Cerebellar nuclear complex (tissue), 1 donor: ENCODE measurements at regions not wholly inside any gene's neighbourhood (a gene's known extent, or its start where the extent isn't known, plus 50 kb on each side); places are given as distances from the start of the nearest gene placed in this dataset.
"Not testable (repeated sequence)": the region's sequence is repeated elsewhere in the genome, so short reads cannot be mapped to it uniquely, and the experiment has no call there.

Experiments used
- DNase-seq, 2 experiments: peaks; one replicate each; lab custom pipeline; 2025; lab: John Stamatoyannopoulos, UW

GRCh38 chr4:181119186-181119585 lies 1124.0 kb upstream of the TENM3 start:
- no peak for DNase-seq

DNA sequence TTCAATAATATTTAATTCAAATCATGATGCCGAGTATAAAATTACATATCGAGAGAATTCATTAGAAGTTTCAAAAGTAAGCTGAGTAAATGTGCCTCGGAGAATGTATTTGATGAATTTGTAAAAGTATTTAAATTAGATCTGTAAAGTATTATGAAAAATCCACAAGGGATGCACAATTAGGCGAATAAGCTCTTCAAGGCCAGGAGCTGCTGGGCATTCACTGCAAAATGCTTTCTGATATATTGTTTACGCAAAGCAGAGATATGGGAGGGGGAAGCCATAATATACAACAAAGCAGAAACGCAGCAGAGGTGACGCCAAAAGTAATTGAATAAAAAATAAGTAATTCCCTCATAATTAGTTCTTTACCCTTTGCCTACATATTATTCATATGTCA lies 1121.5 kb upstream of the TENM3 start:
- no peak for DNase-seq

DNA sequence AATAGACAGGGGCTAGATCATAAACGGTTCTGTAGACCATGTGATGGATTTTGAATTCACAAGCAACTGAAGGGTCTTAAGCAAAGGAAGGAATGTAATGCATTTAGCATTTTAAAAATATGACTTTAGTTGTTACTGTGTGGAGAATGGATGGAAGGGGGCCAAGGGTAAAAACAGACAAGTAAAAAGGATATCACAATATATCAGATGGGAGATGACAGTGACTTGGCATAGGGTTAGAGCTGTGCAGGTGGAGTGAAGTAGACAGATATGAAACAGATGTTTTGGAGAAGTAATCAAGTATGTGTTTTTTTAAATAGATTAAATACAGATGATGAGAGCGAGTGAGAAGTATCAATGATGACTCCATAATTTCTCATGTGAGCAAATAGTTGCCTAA lies 1116.0 kb upstream of the TENM3 start:
- DNase-seq = no peak

DNA sequence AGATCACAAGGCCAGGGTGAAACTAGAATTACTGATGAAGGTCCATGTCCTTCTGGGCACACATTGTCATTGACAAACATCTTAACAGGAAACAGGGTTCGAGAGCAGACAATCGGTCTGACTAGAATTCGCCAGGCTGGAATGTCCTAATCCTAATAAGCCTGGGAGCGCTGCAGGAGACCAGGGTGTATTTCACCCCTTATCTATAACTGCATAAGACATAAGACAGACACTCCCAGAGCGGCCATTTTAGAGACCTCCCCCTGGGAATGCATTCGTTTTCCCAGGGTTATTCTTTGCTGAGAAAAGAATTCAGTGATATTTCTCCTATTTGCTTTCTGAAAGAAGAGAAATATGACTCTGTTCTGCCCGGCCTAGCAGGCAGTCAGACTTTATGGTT lies 1112.9 kb upstream of the TENM3 start:
- DNase-seq = not testable (repeated sequence)

GRCh38 chr4:181137351-181137750 lies 1105.9 kb upstream of the TENM3 start:
- no peak for DNase-seq

GRCh38 chr4:181138116-181138515 lies 1105.1 kb upstream of the TENM3 start:
- DNase-seq = no peak

DNA sequence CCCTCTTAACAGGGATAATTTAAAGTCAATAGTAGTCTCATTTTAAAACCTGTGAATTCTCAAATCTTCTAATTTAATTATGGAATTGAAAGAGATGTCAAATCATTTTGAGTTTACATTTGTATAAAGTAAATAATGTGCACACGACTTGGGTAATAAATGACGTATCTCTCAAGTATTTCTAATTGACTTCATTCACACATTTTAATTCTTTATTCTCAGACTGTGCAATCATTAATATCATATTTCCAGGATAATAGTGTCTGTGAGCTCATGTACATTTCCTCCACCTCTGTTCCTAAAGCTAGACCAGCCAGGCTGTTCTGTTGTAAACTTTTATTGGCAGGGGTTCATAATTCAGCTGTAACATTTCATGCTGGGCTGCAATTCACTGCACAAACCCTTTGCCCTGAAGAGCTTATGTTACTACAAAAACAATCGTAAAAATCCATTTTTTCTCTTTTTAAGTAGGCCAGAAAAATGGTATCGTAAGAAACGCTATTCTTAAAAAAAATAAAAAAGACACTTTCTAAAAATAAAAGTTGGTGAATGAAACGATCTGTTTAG lies 1103.1 kb upstream of the TENM3 start:
- DNase-seq = no peak

DNA sequence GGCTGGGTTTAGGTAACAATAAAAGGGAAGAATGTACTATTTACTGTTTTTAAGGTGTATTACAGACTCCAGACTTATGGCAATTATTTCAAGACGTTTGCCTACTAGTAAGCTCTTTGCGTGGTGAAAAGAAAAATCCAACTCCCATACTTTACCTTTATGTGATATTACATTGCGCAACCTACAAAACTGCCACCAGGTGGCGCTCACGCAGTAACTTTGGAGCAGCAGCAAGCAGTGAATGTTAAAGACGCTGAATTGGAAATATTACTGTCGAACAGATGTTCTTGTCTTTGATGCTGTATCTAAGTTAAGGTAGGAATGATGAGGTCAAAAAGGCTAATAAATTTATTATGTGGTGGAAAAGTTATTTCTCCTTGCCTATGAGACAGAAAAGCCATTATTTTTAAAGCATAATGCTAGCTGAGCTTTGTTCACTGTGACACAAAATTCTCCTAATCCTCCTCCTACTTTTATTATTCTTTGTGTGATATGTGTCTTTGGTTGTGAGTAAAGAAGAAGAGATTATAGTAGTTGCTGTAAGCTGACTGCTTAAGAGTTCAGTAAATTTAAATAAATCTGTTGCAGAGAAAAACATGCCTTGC lies 1099.8 kb upstream of the TENM3 start:
- DNase-seq = peak in 1 of 2 experiments; percentile 19

DNA sequence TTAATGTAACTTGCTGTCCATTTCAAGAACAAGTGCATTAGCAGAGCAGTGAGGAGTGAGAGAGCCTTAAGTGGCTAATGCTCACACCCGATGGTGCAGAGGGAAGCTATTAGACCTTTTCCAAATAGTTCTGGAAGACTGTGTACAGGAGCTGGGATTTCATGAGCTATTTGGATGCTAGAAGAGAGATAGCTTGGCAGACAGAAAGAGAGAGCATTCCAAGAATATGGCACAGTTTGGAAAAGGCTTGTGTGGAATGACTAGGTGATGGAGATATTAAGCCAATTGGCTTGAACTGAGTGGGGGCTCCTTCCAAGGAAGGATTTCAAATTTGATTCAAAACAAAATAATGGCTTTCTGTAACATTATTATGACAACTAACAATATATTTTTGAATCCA lies 1097.2 kb upstream of the TENM3 start:
- DNase-seq = peak; percentile 3 to 29

DNA sequence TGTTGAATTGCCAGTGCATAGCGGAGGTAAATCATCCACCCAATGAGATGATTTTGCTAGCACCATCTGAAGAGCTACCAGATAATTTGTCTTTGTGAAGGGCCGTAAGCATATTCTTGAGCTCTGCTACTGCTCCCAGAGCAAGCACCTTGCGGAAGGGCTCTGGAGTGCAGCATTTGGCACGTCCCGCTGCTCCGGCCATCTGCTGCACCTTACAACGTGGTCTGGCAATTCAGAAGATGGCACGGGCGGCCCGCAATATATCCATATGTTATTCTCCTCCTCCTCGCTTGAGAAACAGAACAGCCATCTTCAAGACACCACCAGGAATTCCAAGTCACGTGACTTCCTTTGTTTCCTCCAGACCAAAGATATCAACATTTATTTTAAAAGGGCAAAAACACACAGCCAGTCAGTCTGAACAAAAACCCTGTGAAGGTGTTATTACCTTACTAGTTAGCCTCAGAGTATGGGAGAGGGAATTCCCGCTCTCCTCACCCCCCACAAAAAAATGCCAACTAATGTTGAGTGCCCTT lies 1095.7 kb upstream of the TENM3 start:
- DNase-seq = peak in 1 of 2 experiments; percentile 37

DNA sequence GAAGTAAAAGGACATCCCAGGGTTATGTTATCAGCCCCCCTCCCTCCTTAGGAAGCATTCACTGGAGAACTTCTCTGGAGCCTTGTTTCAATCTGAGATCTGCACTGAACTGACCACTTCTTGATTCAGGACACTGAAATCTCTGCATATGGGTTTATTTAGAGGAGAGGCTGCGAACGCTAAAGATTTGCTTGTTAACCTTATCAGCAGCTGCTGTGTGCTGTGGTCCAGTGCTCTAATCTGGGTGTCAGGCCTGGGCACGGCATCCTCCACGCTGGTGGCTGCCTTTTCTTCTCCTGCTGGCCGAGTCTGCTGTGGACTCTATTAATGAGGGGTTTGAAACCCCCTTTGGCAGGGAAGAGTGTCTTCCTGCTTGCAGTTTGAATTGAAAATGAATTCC lies 1094.7 kb upstream of the TENM3 start:
- DNase-seq = no peak

DNA sequence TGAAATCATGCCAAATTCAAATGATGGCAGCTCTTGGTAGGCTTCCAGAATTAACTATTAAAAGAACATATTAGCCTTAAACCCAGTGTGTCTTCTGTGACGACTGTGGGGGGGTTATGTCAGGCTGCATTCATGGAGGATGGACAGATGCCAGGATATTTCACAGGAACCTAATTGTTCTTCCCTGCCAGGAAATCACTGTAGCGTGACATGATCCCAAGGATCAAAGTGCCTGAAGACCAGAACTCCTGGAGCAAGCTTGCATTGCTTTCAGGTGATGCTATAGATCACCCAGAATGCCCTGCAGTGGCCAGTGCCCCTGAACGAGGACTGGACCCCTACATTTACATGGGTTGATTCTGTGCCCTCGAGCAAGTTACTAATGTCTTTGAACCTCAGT lies 1093.0 kb upstream of the TENM3 start:
- no peak for DNase-seq

- DNase-seq = no peak
Measured at GRCh38 chr4:181151856-181152255, 1091.3 kb upstream of the TENM3 start.

DNA sequence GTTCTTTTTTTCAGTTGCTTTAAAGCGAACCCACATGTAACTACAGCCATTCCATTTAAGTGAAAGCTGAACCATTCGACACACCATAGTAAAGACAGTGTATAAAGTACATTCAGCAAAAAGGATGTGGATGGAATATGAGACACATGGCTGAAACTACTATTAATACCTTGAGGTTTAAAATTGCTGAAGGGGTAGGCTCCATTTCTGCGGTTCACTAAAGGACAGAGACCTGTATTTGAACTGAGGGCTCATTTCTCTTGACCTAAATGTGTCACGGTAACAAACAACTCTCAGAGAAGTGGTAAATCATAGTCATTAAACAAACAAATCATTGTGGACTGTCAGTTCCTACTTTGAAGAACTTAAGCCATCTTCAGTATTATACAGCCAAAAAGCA lies 1085.6 kb upstream of the TENM3 start:
- DNase-seq = no peak

GRCh38 chr4:181158971-181159370 lies 1084.2 kb upstream of the TENM3 start:
- no peak for DNase-seq

DNA sequence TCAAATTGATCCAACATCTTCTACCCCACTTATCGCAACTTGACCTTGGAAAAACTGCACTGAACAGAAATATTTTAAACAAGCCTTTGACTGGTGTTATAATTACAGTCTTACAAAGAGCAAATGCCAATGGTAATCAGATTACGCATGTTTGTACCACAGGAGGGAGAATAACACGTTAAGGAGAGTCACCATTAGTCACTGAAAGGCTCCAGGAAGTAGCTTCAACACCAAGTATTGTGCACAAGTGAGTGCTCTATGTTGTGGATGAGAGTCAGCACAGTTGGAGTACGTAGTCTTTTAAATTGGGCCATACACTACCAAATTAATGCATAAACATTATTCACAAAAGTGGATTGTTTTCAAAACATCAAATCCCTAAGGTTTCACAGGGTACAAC lies 1081.5 kb upstream of the TENM3 start:
- DNase-seq = no peak

GRCh38 chr4:181162266-181162665 lies 1080.9 kb upstream of the TENM3 start:
- no peak for DNase-seq

GRCh38 chr4:181162676-181163075 lies 1080.5 kb upstream of the TENM3 start:
- DNase-seq = no peak

GRCh38 chr4:181166742-181167399 lies 1076.3 kb upstream of the TENM3 start:
- no peak for DNase-seq

DNA sequence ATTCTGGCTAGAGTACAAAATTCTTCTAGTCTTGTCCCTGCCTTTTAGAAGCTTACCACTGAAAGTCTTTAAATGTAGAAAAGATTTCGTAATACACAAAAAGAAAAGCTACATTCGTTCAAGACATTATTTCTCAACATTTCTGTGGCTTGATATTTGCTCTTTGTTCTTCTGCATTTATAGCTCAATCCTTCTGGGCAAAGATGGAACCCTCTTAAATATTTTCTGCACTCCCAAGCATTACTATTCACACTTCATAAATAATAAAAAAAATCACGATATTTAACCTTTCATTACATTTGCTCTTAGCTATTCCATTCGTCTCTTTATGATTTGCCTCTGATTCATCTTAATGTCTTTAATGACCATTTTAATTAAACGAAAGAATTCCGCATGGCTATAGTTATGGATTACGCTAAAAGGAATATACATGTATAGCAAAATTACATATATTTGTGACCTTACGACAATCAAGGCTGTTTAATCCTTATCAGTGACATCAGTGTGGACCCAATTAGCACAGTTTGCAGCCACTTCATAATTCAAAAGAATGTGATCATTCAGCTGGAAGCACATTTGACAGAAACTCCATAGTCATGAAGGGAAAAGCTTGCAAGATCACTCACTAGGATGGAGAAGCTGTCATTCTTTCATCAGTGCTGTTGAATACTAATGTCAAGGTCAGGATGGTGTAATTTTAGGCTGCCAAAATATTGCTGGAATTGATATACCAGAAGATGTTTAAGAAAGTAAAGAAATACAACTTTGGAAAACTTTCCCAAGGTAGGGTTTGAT lies 1075.0 kb upstream of the TENM3 start:
- no peak for DNase-seq

DNA sequence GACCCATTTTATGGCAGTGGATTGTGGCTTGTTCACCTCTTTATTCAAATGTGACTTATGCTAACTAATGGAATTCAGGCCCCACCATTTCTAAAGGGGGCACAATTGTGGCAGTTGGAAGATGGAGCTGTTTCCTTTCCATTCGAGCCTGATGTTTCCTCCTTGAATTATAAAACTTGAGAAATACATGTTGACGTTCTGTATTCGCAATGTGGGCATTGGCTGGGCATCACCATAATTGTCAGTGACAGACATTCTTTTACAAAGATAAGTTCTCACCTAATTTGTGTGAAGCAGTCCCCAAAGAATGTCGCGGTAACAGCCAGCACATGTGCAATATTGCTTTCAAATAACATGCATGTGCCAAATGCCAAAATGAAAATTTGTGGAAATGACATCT lies 1070.2 kb upstream of the TENM3 start:
- no peak for DNase-seq

DNA sequence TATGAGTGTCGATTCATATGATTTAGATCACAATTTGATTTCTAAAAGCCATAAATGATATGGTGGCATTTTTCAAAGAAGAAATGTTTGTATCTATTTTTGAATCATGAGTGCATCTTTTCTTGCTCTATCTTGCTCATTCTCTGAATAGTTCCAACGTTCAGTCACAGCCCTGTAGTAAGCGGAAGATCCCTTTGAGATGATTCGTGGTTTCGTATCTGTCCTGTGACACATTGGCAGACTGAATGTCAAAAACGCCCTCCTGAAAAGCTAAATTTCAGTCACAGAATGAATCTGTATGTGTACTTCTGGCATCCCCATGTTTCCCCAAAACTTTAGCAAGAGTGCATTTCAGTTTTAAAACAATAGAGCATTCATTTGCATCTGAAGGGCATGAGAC lies 1066.9 kb upstream of the TENM3 start:
- no peak for DNase-seq

DNA sequence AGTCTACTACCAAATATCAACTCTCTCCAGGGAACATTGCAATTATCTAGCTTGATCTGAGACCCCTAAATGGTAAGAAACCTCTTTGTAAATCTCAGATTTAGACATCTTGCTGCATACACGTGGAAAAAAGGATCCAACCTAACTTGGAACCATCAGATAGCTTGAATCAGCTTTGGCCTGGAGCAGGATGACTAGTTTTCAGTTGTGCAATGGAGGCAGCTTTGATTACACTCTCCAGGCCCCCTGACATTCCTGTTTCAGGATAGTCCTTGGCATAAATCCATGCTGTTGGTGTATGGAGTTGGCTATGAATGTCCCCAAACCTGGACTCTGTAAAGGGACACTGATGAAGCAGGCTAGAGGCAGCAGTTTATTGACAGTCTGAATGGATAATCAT lies 1061.9 kb upstream of the TENM3 start:
- no peak for DNase-seq
